Aorta (tissue), 5 donors: ENCODE measurements at regions not wholly inside any gene's neighbourhood (a gene's known extent, or its start where the extent isn't known, plus 50 kb on each side); places are given as distances from the start of the nearest gene placed in this dataset.

Source experiments
- ATAC-seq: fragments of 200-7000 bp; cut with Tn5 transposase; one replicate; pipeline ENCODE4 v1.9.1; 2022; ENCODE audit warnings: moderate library complexity; ENCODE audit not compliant: low FRiP score
- DNase-seq, 2 donors: peaks; one replicate each; pipeline ENCODE4 v3.0.0-alpha.2; 2020
- H3K27ac ChIP-seq, 2 donors: one replicate each; pipeline ENCODE4 v1.5.1; 2013; ENCODE audit warnings: low read length in 2 of 2, mild to moderate bottlenecking in 2 of 2, moderate library complexity in 2 of 2, control low read depth in 1 of 2, inconsistent platforms in 1 of 2, low read depth in 1 of 2
- H3K27me3 ChIP-seq, 2 donors: one replicate each; pipeline ENCODE4 v1.6.1; 2013; ENCODE audit warnings: control low read depth in 1 of 2, low read length in 1 of 2, mild to moderate bottlenecking in 1 of 2, moderate library complexity in 1 of 2; ENCODE audit not compliant: insufficient read depth in 2 of 2, control insufficient read depth in 1 of 2
- H3K36me3 ChIP-seq, 2 donors: one replicate each; pipeline ENCODE4 v1.6.1; 2013; ENCODE audit warnings: control low read depth in 1 of 2, low read length in 1 of 2, mild to moderate bottlenecking in 1 of 2; ENCODE audit not compliant: insufficient read depth in 2 of 2, control insufficient read depth in 1 of 2
- H3K4me1 ChIP-seq, 2 donors: one replicate each; pipeline ENCODE4 v1.6.1; 2013; ENCODE audit warnings: low read length in 2 of 2, control low read depth in 1 of 2, mild to moderate bottlenecking in 1 of 2, moderate library complexity in 1 of 2; ENCODE audit not compliant: insufficient read depth in 2 of 2, control insufficient read depth in 1 of 2
- H3K4me3 ChIP-seq, 2 donors: one replicate each; pipeline ENCODE4 v1.5.1; 2013; ENCODE audit warnings: low read length in 2 of 2, control low read depth in 1 of 2, mild to moderate bottlenecking in 1 of 2
- H3K9me3 ChIP-seq: one replicate; pipeline ENCODE4 v1.6.1; 2013; ENCODE audit warnings: mild to moderate bottlenecking, low read length; ENCODE audit not compliant: control insufficient read depth
- WGBS, 2 donors: extraction: QIAGEN DNeasy Blood & Tissue Kit; methylation state at CpG; one replicate each; pipeline ENCODE4 v1.1.7; 2013; 5-methylcytosine and 5-hydroxymethylcytosine counted together
- intact Hi-C, 2 donors: fragments of 100-400 bp; cut with DNase I; formaldehyde crosslinking; loops; one replicate each; pipeline versions ENCODE4 v1.14.2 to v1.15.0; 2022
- donor health status: healthy with polysubstance abuse.
- donor health status: Bipolar disorder and iron deficiency.
- donor health status: DM: no; HTN: no; CAD: no.
- donor health status: DM: no; HTN: no; CAD: no.
- donor health status: DM: yes; HTN: yes; CAD: no.

DNA sequence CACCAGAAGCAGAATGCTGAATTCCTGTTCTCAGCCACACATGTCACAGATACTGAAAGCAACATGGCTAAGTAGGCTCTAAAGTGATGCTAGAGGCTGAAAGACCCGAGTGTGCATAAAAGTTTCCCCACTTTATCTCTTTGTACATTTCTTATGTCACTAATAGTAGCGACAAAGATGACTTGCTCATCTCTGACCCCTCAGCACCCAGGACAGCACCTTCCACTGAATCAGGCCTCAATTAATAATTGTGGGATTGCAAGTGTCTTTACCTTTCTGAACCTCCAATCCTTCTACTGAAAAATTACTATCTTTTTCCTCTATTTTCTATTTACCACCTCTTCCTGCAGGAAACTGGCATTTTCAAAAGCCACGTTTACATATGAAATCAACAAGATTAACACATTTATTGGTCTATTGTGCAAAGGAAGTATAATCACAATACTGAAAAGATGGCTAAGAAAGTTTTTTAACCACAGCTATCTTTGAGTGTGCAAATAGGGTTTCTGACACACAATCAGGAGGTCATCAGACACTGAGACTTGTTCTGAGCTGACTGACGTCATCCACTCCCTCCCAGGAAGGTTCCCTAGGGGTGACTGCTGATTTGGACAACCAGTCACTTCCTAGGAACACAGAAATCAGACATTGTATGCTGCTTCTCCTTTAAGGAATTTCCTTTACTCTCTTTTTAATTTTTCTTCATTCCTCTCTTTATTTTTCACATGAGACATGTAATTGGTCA lies 213.9 kb upstream of the ISX start:
- H3K4me1 ChIP-seq: no peaks in the 10 kb centered on the region
- no peaks in the 10 kb centered on the region for H3K9me3 ChIP-seq
- no peaks in the 10 kb centered on the region for H3K27me3 ChIP-seq
- ATAC-seq (no peak), DNase-seq (no peak)
- H3K36me3 ChIP-seq: no peaks in the 10 kb centered on the region
- 41 to 50% methylated on average over 4 of the region's 4 CpGs for WGBS, 2 donors
- H3K27ac ChIP-seq: no peak overlapping the region
- H3K4me3 ChIP-seq: no peak overlapping the region
- intact Hi-C loops: no loop called here

- Histone ChIP-seq H3K27ac (no peak overlapping the region), H3K27me3 (no peaks in the 10 kb centered on the region), H3K36me3 (no peaks in the 10 kb centered on the region), H3K9me3 (peaks cover 3% of the 10 kb centered on the region), H3K4me3 (no peak overlapping the region), H3K4me1 (no peaks in the 10 kb centered on the region)
- ATAC-seq (no peak), DNase-seq (no peak)
- intact Hi-C loops: no loop called here
- WGBS, 2 donors: 78 to 82% methylated on average over 5 of the region's 5 CpGs
Measured at GRCh38 chr22:34855471-34855870, 210.5 kb upstream of the ISX start.

DNA sequence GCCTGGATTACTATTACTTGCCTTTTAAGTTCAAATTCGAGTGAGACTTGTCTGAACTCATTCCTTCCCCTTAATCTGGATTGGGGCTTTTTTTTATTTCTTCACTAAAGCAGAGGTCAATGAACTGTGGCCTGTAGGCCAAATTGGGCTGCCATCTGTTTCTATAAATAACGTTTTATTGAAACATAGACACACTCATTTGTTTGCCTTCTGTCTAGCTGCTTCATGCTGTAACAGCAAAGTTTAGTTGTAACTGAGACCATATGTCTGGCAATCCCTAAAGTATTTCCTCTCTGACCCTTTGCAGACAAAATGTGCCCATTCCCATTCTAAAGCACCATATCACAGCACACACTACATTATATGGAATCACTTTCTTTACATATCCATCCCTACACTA lies 207.9 kb upstream of the ISX start:
- intact Hi-C loops: no loop called here

GRCh38 chr22:34861787-34862186 lies 204.2 kb upstream of the ISX start:
- H3K9me3 ChIP-seq: peaks cover 3% of the 10 kb centered on the region
- no peak for DNase-seq
- WGBS, 2 donors: 80 to 84% methylated on average over 2 of the region's 2 CpGs
- no peak overlapping the region for H3K4me3 ChIP-seq
- H3K27me3 ChIP-seq: no peaks in the 10 kb centered on the region
- intact Hi-C loops: no loop called here
- H3K27ac ChIP-seq: no peak overlapping the region
- H3K4me1 ChIP-seq: no peaks in the 10 kb centered on the region
- no peaks in the 10 kb centered on the region for H3K36me3 ChIP-seq
- ATAC-seq: no peak

More for the DNA sequence above, 207.9 kb upstream of the ISX start:
- DNase-seq (no peak), ATAC-seq (no peak)
- Histone ChIP-seq H3K4me1 (no peaks in the 10 kb centered on the region), H3K4me3 (no peak overlapping the region), H3K36me3 (no peaks in the 10 kb centered on the region), H3K27me3 (no peaks in the 10 kb centered on the region), H3K27ac (no peak overlapping the region), H3K9me3 (peaks cover 3% of the 10 kb centered on the region)
- WGBS, 2 donors: 5 to 6% methylated on average over 2 of the region's 2 CpGs

- no peak for DNase-seq
- intact Hi-C loops: no loop called here
- H3K27ac ChIP-seq: no peak overlapping the region
- WGBS, 2 donors: 63 to 68% methylated on average over 4 of the region's 4 CpGs
- H3K4me3 ChIP-seq: no peak overlapping the region
- ATAC-seq: no peak
- no peaks in the 10 kb centered on the region for H3K4me1 ChIP-seq
- H3K36me3 ChIP-seq: no peaks in the 10 kb centered on the region
- H3K9me3 ChIP-seq: no peaks in the 10 kb centered on the region
- H3K27me3 ChIP-seq: no peaks in the 10 kb centered on the region
Measured at GRCh38 chr22:34866081-34866480, 199.9 kb upstream of the ISX start.

DNA sequence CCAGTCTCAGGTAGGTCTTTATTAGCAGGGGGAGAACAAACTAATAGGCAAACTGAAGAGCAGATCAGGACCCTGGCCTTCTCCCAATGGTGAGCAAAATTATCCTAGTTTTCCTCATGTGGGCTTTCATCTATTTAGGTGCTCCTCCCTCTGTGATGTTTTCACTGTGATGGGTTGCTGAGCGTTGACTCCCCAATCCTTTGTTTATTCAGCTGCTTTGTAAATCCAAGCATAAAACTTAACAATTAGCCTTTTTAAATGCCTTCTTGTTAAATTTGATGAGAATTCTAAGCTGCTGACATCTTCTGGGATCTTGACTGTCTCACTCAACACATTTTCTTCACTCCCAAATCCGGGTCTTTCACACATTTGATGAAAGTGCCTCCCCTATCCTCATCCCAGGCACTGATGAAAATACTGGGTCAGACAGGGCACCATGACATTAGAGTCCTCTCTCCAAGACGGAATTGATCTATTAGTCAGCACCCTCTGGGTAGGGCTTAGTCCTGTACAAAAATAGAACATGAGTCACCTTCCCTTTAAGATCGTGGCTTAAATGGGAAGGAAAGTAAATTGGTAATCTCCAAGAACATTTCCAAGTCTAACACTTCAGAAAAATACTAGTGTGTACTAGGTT lies 199.3 kb upstream of the ISX start:
- DNase-seq (no peak), ATAC-seq (no peak)
- Histone ChIP-seq H3K4me3 (no peak overlapping the region), H3K4me1 (no peaks in the 10 kb centered on the region), H3K36me3 (no peaks in the 10 kb centered on the region), H3K27ac (no peak overlapping the region), H3K27me3 (no peaks in the 10 kb centered on the region), H3K9me3 (no peaks in the 10 kb centered on the region)
- 11 to 25% methylated on average over 4 of the region's 4 CpGs for WGBS, 2 donors
- intact Hi-C loops: no loop called here

DNA sequence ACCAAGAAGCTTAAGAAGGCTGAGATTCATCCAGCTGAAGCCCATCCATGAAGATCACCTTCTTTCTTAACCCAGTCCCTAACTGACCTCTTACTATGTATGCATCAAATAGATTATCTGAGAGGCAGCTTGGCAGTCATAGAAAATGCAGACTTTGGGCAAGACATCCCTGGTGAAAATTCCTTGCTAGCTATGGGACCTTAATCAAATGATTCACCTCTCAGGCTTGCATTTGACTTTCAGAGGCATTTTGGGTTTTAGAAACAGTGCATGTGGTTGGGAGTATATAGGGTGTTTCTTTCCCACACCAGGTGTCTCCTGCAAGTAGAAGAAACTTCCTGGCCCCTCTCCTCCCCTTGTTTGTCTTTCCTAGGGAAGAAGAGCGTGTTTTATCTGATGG lies 188.5 kb upstream of the ISX start:
- no peak overlapping the region for H3K4me3 ChIP-seq
- no peaks in the 10 kb centered on the region for H3K36me3 ChIP-seq
- DNase-seq (no peak), ATAC-seq (no peak)
- no peaks in the 10 kb centered on the region for H3K27me3 ChIP-seq
- no peaks in the 10 kb centered on the region for H3K9me3 ChIP-seq
- no peak overlapping the region for H3K27ac ChIP-seq
- H3K4me1 ChIP-seq: no peaks in the 10 kb centered on the region
- WGBS, 2 donors: 52 to 58% methylated on average over 1 of the region's 1 CpG
- intact Hi-C loops: no loop called here

- no peaks in the 10 kb centered on the region for H3K27me3 ChIP-seq
- H3K4me1 ChIP-seq: no peaks in the 10 kb centered on the region
- H3K4me3 ChIP-seq: no peak overlapping the region
- DNase-seq: no peak
- no peak for ATAC-seq
- no peak overlapping the region for H3K27ac ChIP-seq
- no peaks in the 10 kb centered on the region for H3K36me3 ChIP-seq
- H3K9me3 ChIP-seq: no peaks in the 10 kb centered on the region
- intact Hi-C loops: no loop called here
Measured at GRCh38 chr22:34878171-34878570, 187.8 kb upstream of the ISX start.

DNA sequence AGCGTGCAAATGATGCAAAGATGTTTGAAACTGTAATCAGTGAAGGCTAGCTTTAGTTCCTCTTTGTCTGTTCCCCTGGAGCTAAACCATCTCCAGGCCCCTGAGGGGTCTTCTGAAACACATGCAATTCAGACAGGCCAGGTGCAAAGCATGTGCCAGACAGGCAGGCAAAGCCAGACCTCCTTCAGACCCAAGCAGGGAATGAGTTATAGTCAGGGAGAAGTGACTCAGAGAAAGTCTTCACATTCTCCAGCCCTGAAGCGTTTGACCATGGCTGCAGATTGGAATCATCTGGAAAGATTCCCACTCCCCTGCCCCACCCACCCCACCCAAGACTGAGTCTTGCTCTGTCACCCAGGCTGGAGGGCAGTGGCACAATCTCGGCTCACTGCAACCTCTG lies 187.0 kb upstream of the ISX start:
- ATAC-seq (no peak), DNase-seq (no peak)
- no peaks in the 10 kb centered on the region for H3K4me1 ChIP-seq
- H3K4me3 ChIP-seq: no peak overlapping the region
- 67 to 83% methylated on average over 3 of the region's 3 CpGs for WGBS, 2 donors
- H3K27me3 ChIP-seq: no peaks in the 10 kb centered on the region
- no peaks in the 10 kb centered on the region for H3K36me3 ChIP-seq
- H3K9me3 ChIP-seq: no peaks in the 10 kb centered on the region
- H3K27ac ChIP-seq: no peak overlapping the region
- intact Hi-C loops: no loop called here
